Peyer's patch (tissue), 4 donors: ENCODE measurements at regions not wholly inside any gene's neighbourhood (a gene's known extent, or its start where the extent isn't known, plus 50 kb on each side); places are given as distances from the start of the nearest gene placed in this dataset.

ENCODE experiments used
- DNase-seq, 3 donors: peaks; one replicate each; pipeline ENCODE4 v3.0.0-alpha.2; 2017 to 2019
- H3K27ac ChIP-seq, 4 donors: fragments of 200-600 bp; sonication (generic); one replicate each; pipeline ENCODE4 v1.5.1; 2016 to 2019
- H3K27me3 ChIP-seq, 2 donors: fragments of 200-600 bp; sonication (generic); one replicate each; pipeline ENCODE4 v1.5.1; 2019
- H3K36me3 ChIP-seq, 3 donors: fragments of 200-600 bp; sonication (generic); one replicate each; pipeline ENCODE4 v1.5.1; 2016 to 2019
- H3K4me1 ChIP-seq, 4 donors: fragments of 200-600 bp; sonication (generic); one replicate each; pipeline ENCODE4 v1.5.1; 2016 to 2019
- H3K4me3 ChIP-seq, 4 donors: fragments of 200-600 bp; sonication (generic); 1 replicate in 3 of 4; 2 replicates in 1 of 4; pipeline ENCODE4 v1.5.1; 2016 to 2019; ENCODE audit warnings: mild to moderate bottlenecking in 1 of 4
- H3K9me3 ChIP-seq, 4 donors: fragments of 200-600 bp; sonication (generic); one replicate each; pipeline ENCODE4 v1.5.1; 2016 to 2019; ENCODE audit warnings: mild to moderate bottlenecking in 1 of 4
- POLR2A ChIP-seq, 2 donors: fragments of 450-650 bp; IDR thresholded peaks; one replicate each; pipeline ENCODE4 v1.5.1; 2017; ENCODE audit warnings: antibody characterized with exemption in 2 of 2, mild to moderate bottlenecking in 2 of 2, moderate library complexity in 2 of 2
- TF ChIP-seq, protein P1 (sequence below), 6 experiments: fragments of 450-650 bp in 4 of 6; fragments of 200-600 bp in 2 of 6; sonication (generic) in 1 of 6; IDR thresholded peaks; one replicate each; pipeline ENCODE4 v1.5.1; 2017 to 2019; ENCODE audit warnings: antibody characterized with exemption in 6 of 6, mild to moderate bottlenecking in 3 of 6, moderate library complexity in 1 of 6

DNA sequence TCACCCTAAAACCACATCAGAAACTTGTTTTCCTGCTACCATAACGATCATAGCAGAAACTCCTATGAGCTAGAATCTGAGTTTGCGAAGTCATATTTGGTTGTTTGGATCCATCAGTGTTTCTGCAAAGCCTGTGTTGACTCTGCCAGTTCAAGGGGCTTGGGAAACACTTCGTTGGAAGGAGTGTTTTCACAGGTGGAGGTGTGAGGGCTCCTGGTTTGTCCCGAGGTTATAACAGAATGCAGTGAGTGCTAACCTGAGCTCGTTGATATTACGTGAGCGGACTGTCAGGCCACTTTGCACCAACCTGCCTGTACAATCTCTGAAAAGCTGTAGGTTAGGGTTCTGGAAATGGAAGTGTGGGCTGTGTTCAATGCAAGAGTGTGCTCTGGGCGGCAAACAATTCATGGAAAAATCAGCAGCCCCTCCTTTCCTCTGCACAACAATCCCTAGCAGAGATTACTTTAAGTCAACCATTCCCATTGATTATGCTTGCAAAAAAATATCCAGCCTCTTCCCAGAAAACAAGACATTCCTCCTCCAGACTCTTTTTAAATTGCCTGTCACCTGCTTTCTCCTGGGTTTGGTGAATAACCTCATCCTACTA is 622.0 kb downstream of the TYW1 start:
- TF ChIP-seq POLR2A (IDR thresholded peaks at IDR 0.05) = no peak
- TF ChIP-seq, protein P1, sequence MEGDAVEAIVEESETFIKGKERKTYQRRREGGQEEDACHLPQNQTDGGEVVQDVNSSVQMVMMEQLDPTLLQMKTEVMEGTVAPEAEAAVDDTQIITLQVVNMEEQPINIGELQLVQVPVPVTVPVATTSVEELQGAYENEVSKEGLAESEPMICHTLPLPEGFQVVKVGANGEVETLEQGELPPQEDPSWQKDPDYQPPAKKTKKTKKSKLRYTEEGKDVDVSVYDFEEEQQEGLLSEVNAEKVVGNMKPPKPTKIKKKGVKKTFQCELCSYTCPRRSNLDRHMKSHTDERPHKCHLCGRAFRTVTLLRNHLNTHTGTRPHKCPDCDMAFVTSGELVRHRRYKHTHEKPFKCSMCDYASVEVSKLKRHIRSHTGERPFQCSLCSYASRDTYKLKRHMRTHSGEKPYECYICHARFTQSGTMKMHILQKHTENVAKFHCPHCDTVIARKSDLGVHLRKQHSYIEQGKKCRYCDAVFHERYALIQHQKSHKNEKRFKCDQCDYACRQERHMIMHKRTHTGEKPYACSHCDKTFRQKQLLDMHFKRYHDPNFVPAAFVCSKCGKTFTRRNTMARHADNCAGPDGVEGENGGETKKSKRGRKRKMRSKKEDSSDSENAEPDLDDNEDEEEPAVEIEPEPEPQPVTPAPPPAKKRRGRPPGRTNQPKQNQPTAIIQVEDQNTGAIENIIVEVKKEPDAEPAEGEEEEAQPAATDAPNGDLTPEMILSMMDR (IDR thresholded peaks at IDR 0.05) = no peak
- no peaks in the 10 kb centered on the region for H3K4me1 ChIP-seq
- H3K27me3 ChIP-seq = peaks cover 0 to 3% of the 10 kb centered on the region in 2 donors
- H3K4me3 ChIP-seq = no peak overlapping the region
- no peak overlapping the region for H3K27ac ChIP-seq
- DNase-seq = no peak
- H3K9me3 ChIP-seq = no peaks in the 10 kb centered on the region
- H3K36me3 ChIP-seq = no peaks in the 10 kb centered on the region

DNA sequence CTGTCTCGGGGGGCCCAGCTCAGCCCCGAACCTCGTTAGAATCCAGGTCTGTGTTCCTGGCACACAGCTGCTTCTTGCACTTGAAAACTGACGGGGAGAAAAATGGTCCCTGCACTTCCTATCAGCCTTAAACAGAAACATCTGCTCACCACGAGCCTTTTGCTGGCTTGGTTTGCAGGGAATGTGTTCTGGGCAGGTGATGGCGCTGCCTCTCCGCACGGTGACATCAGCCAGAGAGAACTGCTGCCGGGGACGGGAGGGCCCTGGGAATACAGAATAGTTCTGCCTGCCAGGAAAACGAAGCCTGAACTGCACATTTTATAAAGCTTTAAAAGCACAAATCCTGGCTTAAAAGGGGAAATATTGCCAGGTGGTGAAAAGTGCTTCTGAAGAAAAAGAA is 622.5 kb downstream of the TYW1 start:
- H3K27me3 ChIP-seq = peaks cover 0 to 3% of the 10 kb centered on the region in 2 donors
- no peaks in the 10 kb centered on the region for H3K9me3 ChIP-seq
- DNase-seq = no peak
- H3K36me3 ChIP-seq = no peaks in the 10 kb centered on the region
- no peak overlapping the region for H3K27ac ChIP-seq
- TF ChIP-seq, protein P1 (IDR thresholded peaks at IDR 0.05) = no peak
- TF ChIP-seq POLR2A (IDR thresholded peaks at IDR 0.05) = no peak
- H3K4me3 ChIP-seq = no peak overlapping the region
- no peaks in the 10 kb centered on the region for H3K4me1 ChIP-seq

DNA sequence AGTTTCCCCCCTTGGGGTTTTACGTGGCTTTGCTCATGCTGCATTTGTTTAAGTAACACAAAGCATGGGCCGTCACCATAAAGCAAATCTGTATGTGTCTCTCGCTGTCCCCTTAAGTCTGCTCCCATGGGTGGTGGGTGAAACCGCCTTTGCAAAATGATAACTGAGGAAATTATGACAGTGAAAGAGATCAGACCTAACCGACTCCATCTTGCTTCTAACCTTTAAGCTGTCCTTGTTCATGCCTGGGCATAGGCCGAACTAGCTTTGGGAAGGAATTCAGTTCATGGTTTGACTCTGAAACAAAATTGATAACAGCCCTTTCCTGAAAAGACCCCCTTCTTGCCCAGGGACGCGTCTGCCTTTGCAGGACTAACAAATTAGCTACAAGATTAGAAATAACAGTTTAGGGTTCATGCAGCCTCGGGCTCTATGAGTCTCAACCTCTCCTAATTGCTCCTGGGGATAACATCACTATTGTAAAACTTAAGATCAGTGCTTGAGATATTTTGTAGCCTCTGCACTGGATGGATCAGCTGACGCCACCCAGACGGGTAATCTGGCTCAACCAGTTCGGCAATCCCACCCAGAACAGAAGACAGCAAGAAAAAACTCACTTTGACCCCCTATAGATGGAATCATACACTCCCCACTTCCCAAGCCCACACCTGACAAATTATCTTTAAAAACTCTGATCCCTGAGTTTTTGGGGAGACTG is 623.7 kb downstream of the TYW1 start:
- H3K27ac ChIP-seq = no peak overlapping the region
- H3K4me3 ChIP-seq = no peak overlapping the region
- no peaks in the 10 kb centered on the region for H3K9me3 ChIP-seq
- no peaks in the 10 kb centered on the region for H3K36me3 ChIP-seq
- no peak for DNase-seq
- H3K4me1 ChIP-seq = peaks cover 0 to 2% (median 0%) of the 10 kb centered on the region in 4 donors
- no peak for TF ChIP-seq POLR2A (IDR thresholded peaks at IDR 0.05)
- TF ChIP-seq, protein P1 (IDR thresholded peaks at IDR 0.05) = no peak
- H3K27me3 ChIP-seq = peaks cover 0 to 3% of the 10 kb centered on the region in 2 donors

DNA sequence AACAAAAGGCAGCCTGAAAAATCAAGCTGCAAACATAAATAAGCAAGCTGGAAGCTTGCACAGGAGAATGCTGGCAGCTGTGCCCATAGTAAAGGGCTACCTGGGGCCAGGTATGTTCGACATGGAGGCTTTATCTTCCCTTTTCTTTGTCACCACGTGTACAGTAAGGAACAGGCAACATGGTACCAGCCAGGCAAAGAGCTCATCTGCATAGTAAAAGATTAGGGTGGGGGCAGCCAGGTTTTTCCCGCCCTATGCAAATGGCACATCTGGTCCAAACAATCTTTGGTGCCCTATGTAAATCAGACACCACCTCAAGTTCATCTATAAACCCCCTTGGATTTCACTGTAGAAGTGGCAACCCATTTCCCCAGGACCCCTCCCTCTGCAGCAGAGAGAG is 625.1 kb downstream of the TYW1 start:
- TF ChIP-seq, protein P1 (IDR thresholded peaks at IDR 0.05) = no peak
- no peak for TF ChIP-seq POLR2A (IDR thresholded peaks at IDR 0.05)
- DNase-seq = no peak

DNA sequence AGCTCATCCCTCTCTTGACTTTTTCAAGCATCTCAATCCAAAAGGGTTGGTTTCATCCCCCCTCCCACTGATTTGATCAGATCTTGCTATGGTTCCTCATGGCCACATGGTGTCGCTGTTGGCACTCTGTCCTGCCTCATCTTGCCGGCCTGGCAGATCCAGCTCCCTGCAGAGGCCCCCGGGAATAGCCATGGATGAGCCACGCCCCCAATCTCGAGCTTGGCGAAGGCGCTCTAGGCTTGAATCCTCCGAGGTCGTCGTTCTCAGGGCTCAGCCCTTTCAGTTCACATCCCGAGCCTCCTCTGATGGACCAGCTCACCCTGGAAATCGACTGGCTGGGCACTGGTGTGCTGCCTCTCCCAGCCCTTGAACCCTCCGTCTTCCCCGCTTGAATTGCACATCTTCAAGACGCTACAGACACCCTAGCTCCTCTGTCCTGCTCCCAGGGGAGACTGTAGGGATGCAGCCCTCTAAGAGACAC is 628.7 kb downstream of the TYW1 start:
- peak; percentile 20 to 54 (median 53) for DNase-seq
- Histone ChIP-seq H3K4me3 (peak overlapping the region in 1 of 4 donors; percentile 11), H3K36me3 (no peaks in the 10 kb centered on the region), H3K4me1 (peaks cover 0 to 6% (median 0%) of the 10 kb centered on the region in 4 donors), H3K27me3 (no peaks in the 10 kb centered on the region), H3K27ac (no peak overlapping the region), H3K9me3 (no peaks in the 10 kb centered on the region)
- no peak for TF ChIP-seq POLR2A (IDR thresholded peaks at IDR 0.05)
- TF ChIP-seq, protein P1 (IDR thresholded peaks at IDR 0.05) = peak; percentile 3 to 54 (median 46)

More for the DNA sequence above, 625.1 kb downstream of the TYW1 start:
- no peaks in the 10 kb centered on the region for H3K36me3 ChIP-seq
- H3K27me3 ChIP-seq = peaks cover 0 to 3% of the 10 kb centered on the region in 2 donors
- no peaks in the 10 kb centered on the region for H3K9me3 ChIP-seq
- no peak overlapping the region for H3K4me3 ChIP-seq
- peaks cover 0 to 6% (median 0%) of the 10 kb centered on the region in 4 donors for H3K4me1 ChIP-seq
- no peak overlapping the region for H3K27ac ChIP-seq
